Karpas-422 (cell line): ENCODE measurements at regions not wholly inside any gene's neighbourhood (a gene's known extent, or its start where the extent isn't known, plus 50 kb on each side); places are given as distances from the start of the nearest gene placed in this dataset.

Experiments
- DNase-seq: peaks from one replicate; pipeline ENCODE4 v3.0.0-alpha.2; 2015
- H2AFZ ChIP-seq: fragments of 200-600 bp; sonication (generic); 2 replicates; pipeline ENCODE4 v1.6.1; 2014; ENCODE audit warnings: antibody characterized with exemption, low read length, mixed read lengths
- H3K27ac ChIP-seq: fragments of 200-600 bp; sonication (generic); 2 replicates; pipeline ENCODE4 v1.5.1; 2014; ENCODE audit warnings: mild to moderate bottlenecking, low read length, moderate library complexity
- H3K27me3 ChIP-seq: fragments of 200-600 bp; sonication (generic); 2 replicates; pipeline ENCODE4 v1.6.1; 2014; ENCODE audit warnings: low read length, mixed read lengths
- H3K36me3 ChIP-seq: fragments of 200-600 bp; sonication (generic); 2 replicates; pipeline ENCODE4 v1.6.1; 2014; ENCODE audit warnings: low read length, mixed read lengths; ENCODE audit not compliant: insufficient read depth
- H3K4me1 ChIP-seq: fragments of 200-600 bp; sonication (generic); 2 replicates; pipeline ENCODE4 v1.6.1; 2014; ENCODE audit warnings: mild to moderate bottlenecking, low read length, mixed read lengths
- H3K4me2 ChIP-seq: fragments of 200-600 bp; sonication (generic); 2 replicates; pipeline ENCODE4 v1.6.1; 2014; ENCODE audit warnings: low read length, low read depth, mild to moderate bottlenecking; ENCODE audit not compliant: poor library complexity, severe bottlenecking
- H3K4me3 ChIP-seq: fragments of 200-600 bp; sonication (generic); 2 replicates; pipeline ENCODE4 v1.5.1; 2014; ENCODE audit warnings: mild to moderate bottlenecking, antibody characterized with exemption, low read length, mixed read lengths
- H3K79me2 ChIP-seq: fragments of 200-600 bp; sonication (generic); 2 replicates; pipeline ENCODE4 v1.6.1; 2014; ENCODE audit warnings: mild to moderate bottlenecking, low read length, mixed read lengths
- H3K9ac ChIP-seq: fragments of 200-600 bp; sonication (generic); 2 replicates; pipeline ENCODE4 v1.6.0; 2014; ENCODE audit warnings: low read length
- H3K9me2 ChIP-seq: fragments of 200-600 bp; sonication (generic), shearing (Covaris generic); replicated peaks from 2 replicates; pipeline ENCODE4 v1.6.0; 2014; ENCODE audit warnings: mild to moderate bottlenecking, low read length, moderate library complexity; ENCODE audit not compliant: insufficient read depth
- H3K9me3 ChIP-seq: fragments of 300-700, 200-600 bp; sonication (generic); 2 replicates; pipeline ENCODE4 v1.6.1; 2014; ENCODE audit warnings: low read length, mixed read lengths
- H4K20me1 ChIP-seq: fragments of 200-600 bp; sonication (generic); 2 replicates; pipeline ENCODE4 v1.6.1; 2014; ENCODE audit warnings: mild to moderate bottlenecking, antibody characterized with exemption, low read length, low read depth; ENCODE audit not compliant: insufficient read depth

DNA sequence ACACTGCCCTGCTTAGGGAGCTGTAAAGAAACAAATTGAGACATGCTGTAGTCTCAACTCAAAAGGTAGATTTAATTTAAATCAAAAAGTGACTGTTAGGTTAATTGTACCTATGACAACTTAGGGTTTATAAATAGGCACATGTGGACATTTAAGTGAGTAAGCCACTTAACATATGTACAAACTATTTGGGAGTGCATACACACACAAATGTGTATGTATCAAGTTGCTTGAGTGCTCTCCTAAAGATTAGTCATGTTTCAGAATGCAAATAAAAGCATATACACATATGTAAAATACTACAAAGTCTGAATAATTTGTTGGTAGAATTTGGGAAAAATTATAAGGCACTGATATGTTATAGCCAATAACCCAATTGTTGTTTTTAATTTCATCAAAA is 1435.7 kb downstream of the LRRC4C start:
- H3K27me3 ChIP-seq: no peaks in the 10 kb centered on the region

GRCh38 chr11:40010011-40010410 is 1449.4 kb downstream of the LRRC4C start:
- DNase-seq: no peak
- no peaks in the 10 kb centered on the region for H3K27me3 ChIP-seq
- H3K4me2 ChIP-seq: no peak overlapping the region
- no peak overlapping the region for H3K9ac ChIP-seq
- no peaks in the 10 kb centered on the region for H3K4me1 ChIP-seq
- no peak overlapping the region for H3K27ac ChIP-seq
- H2AFZ ChIP-seq: no peak overlapping the region
- no peaks in the 10 kb centered on the region for H3K36me3 ChIP-seq
- H4K20me1 ChIP-seq: no peaks in the 10 kb centered on the region
- H3K79me2 ChIP-seq: no peaks in the 10 kb centered on the region
- no peak overlapping the region for H3K4me3 ChIP-seq
- H3K9me3 ChIP-seq: peaks cover 5% of the 10 kb centered on the region
- H3K9me2 ChIP-seq: no peaks in the 10 kb centered on the region

More for the DNA sequence above, 1435.7 kb downstream of the LRRC4C start:
- no peak overlapping the region for H3K4me2 ChIP-seq
- H3K4me1 ChIP-seq: no peaks in the 10 kb centered on the region
- no peak overlapping the region for H2AFZ ChIP-seq
- DNase-seq: no peak
- H3K27ac ChIP-seq: no peak overlapping the region
- H4K20me1 ChIP-seq: no peaks in the 10 kb centered on the region
- H3K79me2 ChIP-seq: no peaks in the 10 kb centered on the region
- H3K9ac ChIP-seq: no peak overlapping the region
- H3K36me3 ChIP-seq: no peaks in the 10 kb centered on the region
- no peak overlapping the region for H3K4me3 ChIP-seq
- H3K9me3 ChIP-seq: peaks cover 19% of the 10 kb centered on the region
- H3K9me2 ChIP-seq: no peaks in the 10 kb centered on the region

- H3K9me2 ChIP-seq: no peaks in the 10 kb centered on the region
- H3K4me1 ChIP-seq: no peaks in the 10 kb centered on the region
- H3K36me3 ChIP-seq: no peaks in the 10 kb centered on the region
- H4K20me1 ChIP-seq: no peaks in the 10 kb centered on the region
- peaks cover 11% of the 10 kb centered on the region; the same call in 1 of the 2 replicates for H3K9me3 ChIP-seq
- no peak overlapping the region for H3K9ac ChIP-seq
- H3K27ac ChIP-seq: no peak overlapping the region
- H3K4me3 ChIP-seq: no peak overlapping the region
- no peak overlapping the region for H2AFZ ChIP-seq
- DNase-seq: no peak
- H3K27me3 ChIP-seq: no peaks in the 10 kb centered on the region
- no peaks in the 10 kb centered on the region for H3K79me2 ChIP-seq
- no peak overlapping the region for H3K4me2 ChIP-seq
Measured at GRCh38 chr11:39992551-39992950, 1466.9 kb downstream of the LRRC4C start.

DNA sequence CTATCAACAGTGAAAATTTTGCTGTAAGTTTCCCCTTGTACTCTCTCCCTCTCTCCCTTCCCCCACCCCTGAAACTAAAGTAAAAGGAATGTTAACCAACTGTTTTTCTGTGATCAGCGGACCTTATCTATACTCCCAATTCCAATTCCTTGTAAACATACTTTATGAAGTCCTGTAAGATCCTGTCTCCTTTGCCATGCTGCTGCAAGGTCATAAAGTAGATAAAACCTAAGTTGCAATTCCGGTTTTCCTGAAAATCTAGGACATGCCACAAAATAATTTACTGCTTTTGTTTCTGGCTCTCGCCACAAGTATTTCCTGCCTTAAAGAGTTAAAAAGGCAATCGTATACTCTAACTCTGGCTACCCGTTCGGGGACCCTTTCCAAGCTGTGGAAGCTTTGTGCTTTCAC is 1469.0 kb downstream of the LRRC4C start:
- Histone ChIP-seq H2AFZ (no peak overlapping the region), H3K4me1 (no peaks in the 10 kb centered on the region), H3K9me3 (0 out of 2 replicates have a peak, but pooled peaks cover 11% of the 10 kb centered on the region), H3K4me2 (no peak overlapping the region), H3K36me3 (no peaks in the 10 kb centered on the region), H3K4me3 (no peak overlapping the region), H3K27ac (no peak overlapping the region), H4K20me1 (no peaks in the 10 kb centered on the region), H3K79me2 (no peaks in the 10 kb centered on the region), H3K27me3 (no peaks in the 10 kb centered on the region), H3K9me2 (no peaks in the 10 kb centered on the region), H3K9ac (no peak overlapping the region)
- DNase-seq: no peak

DNA sequence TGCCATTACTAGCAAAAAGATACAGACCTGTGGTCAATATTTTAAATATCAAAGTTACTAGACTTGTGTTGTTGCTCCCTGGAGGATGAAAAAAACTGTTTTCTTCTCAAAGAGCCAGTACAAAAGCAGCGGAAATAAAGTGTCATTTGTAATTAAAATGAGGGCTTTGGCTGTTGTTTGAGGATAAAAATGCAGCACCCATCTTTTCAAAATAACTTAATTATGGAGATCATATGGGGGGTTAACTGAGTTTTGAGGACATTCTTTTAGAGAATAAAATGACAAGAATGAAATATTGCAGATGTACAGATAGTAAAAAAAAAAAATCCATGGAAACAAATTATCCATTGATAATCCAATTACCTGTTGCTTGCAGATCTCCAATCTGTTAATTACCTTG is 1484.4 kb downstream of the LRRC4C start:
- Histone ChIP-seq H3K4me2 (no peak overlapping the region), H4K20me1 (no peaks in the 10 kb centered on the region), H2AFZ (no peak overlapping the region), H3K79me2 (no peaks in the 10 kb centered on the region), H3K27me3 (no peaks in the 10 kb centered on the region), H3K27ac (no peak overlapping the region), H3K4me1 (no peaks in the 10 kb centered on the region), H3K9me2 (no peaks in the 10 kb centered on the region), H3K9ac (no peak overlapping the region), H3K36me3 (no peaks in the 10 kb centered on the region), H3K4me3 (no peak overlapping the region), H3K9me3 (peaks cover 16% of the 10 kb centered on the region)
- DNase-seq: no peak

DNA sequence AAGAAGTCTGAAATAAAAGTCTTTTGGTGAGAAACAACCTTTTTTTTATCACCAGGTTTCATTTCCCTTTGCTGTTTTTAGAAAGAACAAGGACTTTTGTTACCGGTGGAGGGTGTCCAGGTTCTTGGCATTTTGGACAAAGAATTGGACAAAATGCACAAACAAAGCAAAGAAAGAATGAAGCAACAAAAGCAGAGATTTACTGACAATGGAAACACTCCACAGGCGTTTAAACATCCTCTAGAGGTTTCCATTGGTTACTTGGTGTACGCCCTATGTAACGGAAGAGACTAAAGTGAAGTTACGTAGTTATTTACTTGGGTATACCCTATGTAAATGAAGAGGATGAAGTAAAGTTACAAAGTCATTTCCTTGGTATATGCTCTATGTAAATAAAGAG is 1487.0 kb downstream of the LRRC4C start:
- Histone ChIP-seq H3K27ac (no peak overlapping the region), H3K4me1 (no peaks in the 10 kb centered on the region), H2AFZ (no peak overlapping the region), H3K36me3 (no peaks in the 10 kb centered on the region), H3K4me2 (no peak overlapping the region), H3K9me3 (peaks cover 11% of the 10 kb centered on the region), H3K79me2 (no peaks in the 10 kb centered on the region), H3K9me2 (no peaks in the 10 kb centered on the region), H3K9ac (no peak overlapping the region), H3K4me3 (no peak overlapping the region), H4K20me1 (no peaks in the 10 kb centered on the region), H3K27me3 (no peaks in the 10 kb centered on the region)
- no peak for DNase-seq

- Histone ChIP-seq H3K4me2 (no peak overlapping the region), H3K9ac (no peak overlapping the region), H3K27ac (no peak overlapping the region), H3K9me2 (no peaks in the 10 kb centered on the region), H3K79me2 (no peaks in the 10 kb centered on the region), H3K36me3 (no peaks in the 10 kb centered on the region), H3K27me3 (no peaks in the 10 kb centered on the region), H3K4me3 (no peak overlapping the region), H3K9me3 (peaks cover 11% of the 10 kb centered on the region), H4K20me1 (no peaks in the 10 kb centered on the region), H2AFZ (no peak overlapping the region), H3K4me1 (no peaks in the 10 kb centered on the region)
- no peak for DNase-seq
Measured at GRCh38 chr11:39971938-39972337, 1487.5 kb downstream of the LRRC4C start.

- no peaks in the 10 kb centered on the region for H3K9me2 ChIP-seq
- H3K4me3 ChIP-seq: no peak overlapping the region
- no peaks in the 10 kb centered on the region for H3K4me1 ChIP-seq
- no peak overlapping the region for H3K4me2 ChIP-seq
- no peak overlapping the region for H2AFZ ChIP-seq
- no peaks in the 10 kb centered on the region for H3K27me3 ChIP-seq
- H3K79me2 ChIP-seq: no peaks in the 10 kb centered on the region
- H3K9me3 ChIP-seq: 0 out of 2 replicates have a peak, but pooled peaks cover 6% of the 10 kb centered on the region
- no peaks in the 10 kb centered on the region for H3K36me3 ChIP-seq
- no peak overlapping the region for H3K27ac ChIP-seq
- H4K20me1 ChIP-seq: no peaks in the 10 kb centered on the region
- no peak overlapping the region for H3K9ac ChIP-seq
- no peak for DNase-seq
Measured at GRCh38 chr11:39968071-39968470, 1491.4 kb downstream of the LRRC4C start.

- H3K36me3 ChIP-seq: no peaks in the 10 kb centered on the region
- H4K20me1 ChIP-seq: no peaks in the 10 kb centered on the region
- H3K9ac ChIP-seq: no peak overlapping the region
- no peak overlapping the region for H3K4me3 ChIP-seq
- H3K4me2 ChIP-seq: no peak overlapping the region
- DNase-seq: no peak
- H3K4me1 ChIP-seq: no peaks in the 10 kb centered on the region
- H3K9me2 ChIP-seq: no peaks in the 10 kb centered on the region
- no peaks in the 10 kb centered on the region for H3K79me2 ChIP-seq
- 0 out of 2 replicates have a peak, but pooled peaks cover 6% of the 10 kb centered on the region for H3K9me3 ChIP-seq
- no peak overlapping the region for H3K27ac ChIP-seq
- H3K27me3 ChIP-seq: no peaks in the 10 kb centered on the region
- H2AFZ ChIP-seq: no peak overlapping the region
Measured at GRCh38 chr11:39965701-39966100, 1493.8 kb downstream of the LRRC4C start.
